HG02973 (cell line): ENCODE measurements at regions not wholly inside any gene's neighbourhood (a gene's known extent, or its start where the extent isn't known, plus 50 kb on each side); places are given as distances from the start of the nearest gene placed in this dataset.
"Not testable (repeated sequence)": the region's sequence is repeated elsewhere in the genome, so short reads cannot be mapped to it uniquely, and the experiment has no call there.

Experiments
- ATAC-seq: cut with Tn5 transposase; IDR thresholded peaks from one replicate; pipeline ENCODE4 v1.9.1; 2021; ENCODE audit warnings: moderate library complexity; ENCODE audit not compliant: unreplicated experiment

DNA sequence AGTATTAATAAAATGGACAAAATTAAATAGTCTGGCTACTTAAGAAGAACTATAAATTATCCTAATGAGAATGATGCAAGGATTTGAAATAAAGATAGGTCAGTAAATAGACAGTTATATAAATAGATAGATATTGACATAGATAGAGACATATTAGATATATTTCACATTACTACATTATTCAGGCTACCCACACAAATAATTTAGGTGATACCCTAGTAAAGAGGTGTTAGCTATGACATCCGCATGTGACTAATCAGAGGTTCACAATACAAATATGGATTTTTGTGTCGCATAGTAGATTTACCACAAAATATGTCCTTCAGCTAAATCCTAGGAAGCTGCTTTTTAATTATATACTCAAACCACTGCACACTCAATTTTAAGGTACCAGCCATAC, 729.0 kb upstream of the ANO3 start:
- no peak for ATAC-seq

DNA sequence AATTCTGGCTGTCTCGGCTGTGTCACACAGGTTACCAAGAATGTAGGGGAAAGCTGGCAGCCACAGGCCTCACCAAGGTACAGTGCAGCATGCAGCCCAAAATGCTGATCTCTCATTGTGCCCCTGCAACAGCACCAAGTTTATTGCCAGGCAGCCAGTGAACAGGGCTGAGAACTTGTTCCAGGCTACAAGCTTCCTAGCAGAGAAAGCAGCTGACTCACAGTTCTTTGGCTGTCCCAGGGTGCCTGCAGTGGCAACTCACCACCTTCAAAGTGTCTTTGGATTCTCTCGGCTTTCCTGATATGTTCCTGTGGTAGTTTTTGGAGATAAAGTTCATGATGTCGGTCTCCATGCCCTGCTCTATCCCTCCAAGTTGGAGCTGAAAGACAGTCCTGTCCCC, 719.1 kb upstream of the ANO3 start:
- no peak for ATAC-seq

DNA sequence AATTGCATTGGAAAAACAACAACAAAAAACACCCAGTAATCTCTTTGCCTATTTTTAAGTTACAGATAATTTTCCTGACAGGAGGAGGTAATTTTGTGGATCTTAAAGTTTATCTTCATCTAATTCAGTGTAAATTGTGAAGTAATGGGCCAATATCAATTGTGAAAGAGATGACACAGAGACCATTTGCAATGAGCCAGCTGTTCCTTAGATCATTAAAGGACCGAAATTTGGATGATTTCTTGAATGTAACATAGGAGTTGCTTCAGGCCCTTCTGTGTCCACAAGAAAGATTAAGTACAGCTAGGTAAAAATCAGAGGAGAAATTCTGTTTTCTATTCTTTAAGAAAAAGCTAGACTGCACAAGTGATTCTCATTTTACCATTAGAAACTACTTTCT, 718.5 kb upstream of the ANO3 start:
- no peak for ATAC-seq

DNA sequence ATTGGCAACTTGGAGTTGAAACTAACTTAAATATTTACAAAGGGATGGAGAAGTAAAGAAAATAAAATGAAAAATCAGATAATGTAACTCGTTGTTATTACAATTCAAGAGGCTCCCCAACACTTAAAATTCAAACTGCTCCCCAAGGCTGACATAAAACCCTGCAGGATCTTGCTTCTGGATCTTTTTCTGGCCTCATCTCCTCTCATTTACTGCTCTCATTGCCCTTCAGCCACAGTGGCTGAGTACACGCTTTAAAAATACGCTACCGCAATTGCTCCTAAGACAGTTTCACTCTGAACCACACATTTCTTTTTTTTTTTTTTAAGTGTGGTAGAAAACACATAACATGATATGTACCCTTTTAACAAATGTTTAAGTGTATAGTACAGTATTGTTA, 718.1 kb upstream of the ANO3 start:
- ATAC-seq: no peak

DNA sequence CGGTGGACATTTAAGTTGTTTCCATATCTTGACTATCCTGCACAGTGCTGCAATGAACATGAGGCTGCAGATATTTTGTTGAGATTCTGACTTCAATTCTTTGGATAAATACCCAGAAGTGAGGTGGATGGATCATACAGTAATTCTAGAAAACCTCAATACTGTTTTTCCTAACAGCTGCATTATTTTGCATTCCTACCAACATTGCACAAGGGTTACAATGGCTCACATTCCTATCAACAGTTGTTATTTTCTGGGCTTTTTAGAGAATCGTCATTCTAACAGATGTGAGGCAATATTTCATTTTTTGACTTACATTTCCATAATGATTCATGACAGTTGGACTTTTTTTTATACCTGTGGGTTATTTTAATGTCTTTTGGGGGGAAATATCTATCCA, 716.9 kb upstream of the ANO3 start:
- ATAC-seq: no peak

DNA sequence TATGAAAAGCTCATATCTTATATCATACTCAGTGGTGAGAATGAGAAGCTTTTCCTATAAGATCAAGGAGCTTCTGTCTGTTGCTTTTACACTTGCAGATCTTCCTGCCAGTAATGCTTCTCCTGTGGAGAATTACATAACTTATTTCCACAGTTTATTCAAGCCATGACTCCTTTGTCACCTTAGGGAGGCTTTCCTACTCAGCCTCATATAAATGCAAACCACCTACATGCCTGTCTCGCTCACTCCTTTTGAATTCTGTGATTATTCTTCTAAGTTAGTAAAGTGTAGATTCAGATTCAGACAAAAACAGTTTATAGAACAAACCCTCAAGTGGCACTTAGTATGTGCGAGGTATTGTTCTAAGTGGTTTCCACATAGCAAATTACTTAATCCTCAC, 716.1 kb upstream of the ANO3 start:
- no peak for ATAC-seq

DNA sequence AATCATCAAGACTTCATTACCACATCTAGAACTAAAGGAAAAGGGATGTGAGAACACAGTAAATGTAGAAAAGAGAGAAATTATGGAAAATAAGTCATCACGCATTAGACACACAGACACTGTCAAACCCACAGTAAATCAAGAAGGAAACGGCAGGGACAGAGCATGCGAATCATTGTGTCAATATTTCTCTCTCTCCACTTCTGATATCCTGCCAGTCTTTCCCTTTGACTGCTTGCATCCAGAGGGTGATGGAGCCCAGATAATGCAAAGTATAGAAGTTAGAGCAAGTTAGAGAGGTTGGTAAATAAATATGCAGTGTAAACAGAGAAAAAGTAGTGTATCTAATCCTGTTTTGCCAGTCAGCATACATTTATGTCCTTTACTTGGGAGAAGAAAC, 706.8 kb upstream of the ANO3 start:
- ATAC-seq: no peak

DNA sequence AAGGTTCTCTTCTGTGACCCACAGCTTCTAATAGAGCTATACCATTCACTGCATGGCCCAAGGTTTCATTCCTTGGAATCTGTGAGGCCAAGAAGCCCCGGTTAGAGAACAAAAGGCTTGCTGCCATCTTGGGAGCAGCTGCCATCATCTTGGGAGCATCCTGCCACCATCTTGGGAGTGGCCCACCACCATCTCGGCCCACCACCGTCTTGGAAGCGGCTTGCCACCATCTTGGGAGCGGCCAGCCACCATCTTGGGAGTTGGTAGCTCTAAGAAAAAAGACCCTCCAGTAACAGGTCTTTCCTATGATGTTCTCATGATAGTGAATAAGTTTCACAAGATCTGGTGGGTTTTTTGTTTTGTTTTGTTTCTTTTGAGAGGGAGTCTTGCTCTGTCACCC, 703.9 kb upstream of the ANO3 start:
- ATAC-seq: no peak

DNA sequence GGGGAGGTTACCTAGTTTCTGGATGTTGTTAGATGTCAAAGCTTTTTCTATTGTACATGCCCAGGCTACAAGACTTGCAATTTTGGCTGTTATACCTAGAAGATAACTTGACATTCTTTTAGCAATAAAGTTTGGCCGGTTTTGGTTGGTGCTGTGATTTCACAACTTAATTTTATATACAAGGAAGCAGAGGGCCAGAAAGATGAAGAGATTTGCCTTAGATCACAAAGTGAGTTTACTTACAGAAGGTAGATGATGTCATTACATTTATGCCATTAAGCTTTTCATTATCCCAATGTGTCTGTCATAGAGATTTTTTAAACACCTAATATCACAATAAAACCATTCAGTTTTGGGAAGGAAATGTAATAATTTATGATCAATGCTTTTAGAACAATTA, 698.7 kb upstream of the ANO3 start:
- ATAC-seq: no peak

DNA sequence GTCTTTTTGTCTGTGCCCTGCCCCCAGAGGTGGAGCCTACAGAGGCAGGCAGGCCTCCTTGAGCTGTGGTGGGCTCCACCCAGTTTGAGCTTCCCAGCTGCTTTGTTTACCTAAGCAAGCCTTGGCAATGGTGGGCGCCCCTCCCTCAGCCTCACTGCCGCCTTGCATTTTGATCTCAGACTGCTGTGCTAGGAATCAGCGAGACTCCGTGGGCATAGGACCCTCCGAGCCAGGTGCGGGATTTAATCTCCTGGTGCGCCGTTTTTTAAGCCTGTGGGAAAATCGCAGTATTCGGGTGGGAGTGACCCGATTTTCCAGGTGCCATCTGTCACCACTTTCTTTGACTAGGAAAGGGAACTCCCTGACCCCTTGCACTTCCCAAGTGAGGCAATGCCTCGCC, 682.7 kb upstream of the ANO3 start:
- not testable (repeated sequence) for ATAC-seq

DNA sequence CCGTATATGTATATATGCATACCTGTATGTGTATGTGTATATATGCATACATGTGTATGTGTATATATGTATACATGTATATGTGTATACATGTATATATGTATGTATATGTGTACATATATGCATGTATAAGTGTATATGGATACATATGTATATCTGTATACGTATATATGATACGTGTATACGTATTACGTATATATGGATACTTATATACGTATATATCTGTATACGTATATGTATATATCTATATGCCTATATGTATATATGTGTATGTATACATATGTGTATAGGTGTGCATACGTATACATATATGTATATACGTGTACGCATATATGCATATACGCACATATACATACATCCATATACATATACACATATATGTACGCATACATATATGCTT, 681.6 kb upstream of the ANO3 start:
- no peak for ATAC-seq

DNA sequence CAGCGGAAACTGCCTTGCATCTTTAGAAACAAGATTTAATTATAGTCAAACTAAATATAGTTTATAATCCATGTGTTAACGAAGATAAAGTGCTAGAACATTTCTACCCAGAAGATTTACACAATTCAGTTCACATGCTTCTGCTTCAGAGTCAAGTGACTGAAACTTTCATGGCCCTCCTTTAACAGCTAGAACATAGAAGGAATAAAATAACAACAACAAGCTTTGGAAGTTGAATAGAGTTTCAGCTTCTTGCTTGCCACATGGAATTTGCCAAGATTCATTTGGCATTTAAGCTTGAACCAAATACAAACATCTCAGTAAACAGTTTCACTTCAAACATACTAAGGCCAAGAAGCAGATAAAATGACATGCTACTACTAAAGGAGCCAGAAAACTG, 676.3 kb upstream of the ANO3 start:
- ATAC-seq: no peak

DNA sequence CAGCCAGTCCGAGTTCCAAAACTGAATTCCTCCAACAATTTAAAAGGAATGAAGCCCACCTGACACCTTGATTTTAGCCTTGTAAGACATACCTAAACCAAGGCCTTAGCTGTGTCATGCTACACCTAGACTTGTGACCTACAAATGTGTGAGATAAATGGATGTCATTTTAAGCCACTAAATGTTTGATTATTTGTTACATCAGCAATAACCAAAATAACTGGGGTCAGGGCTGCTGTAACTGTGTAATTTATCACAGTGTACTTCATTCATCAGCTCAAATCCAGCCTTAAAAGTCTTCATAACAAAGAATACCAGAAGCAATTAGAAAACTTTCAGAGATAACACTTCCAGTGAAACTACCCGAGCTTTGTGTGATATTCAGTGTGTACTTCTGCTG, 673.0 kb upstream of the ANO3 start:
- ATAC-seq: no peak

DNA sequence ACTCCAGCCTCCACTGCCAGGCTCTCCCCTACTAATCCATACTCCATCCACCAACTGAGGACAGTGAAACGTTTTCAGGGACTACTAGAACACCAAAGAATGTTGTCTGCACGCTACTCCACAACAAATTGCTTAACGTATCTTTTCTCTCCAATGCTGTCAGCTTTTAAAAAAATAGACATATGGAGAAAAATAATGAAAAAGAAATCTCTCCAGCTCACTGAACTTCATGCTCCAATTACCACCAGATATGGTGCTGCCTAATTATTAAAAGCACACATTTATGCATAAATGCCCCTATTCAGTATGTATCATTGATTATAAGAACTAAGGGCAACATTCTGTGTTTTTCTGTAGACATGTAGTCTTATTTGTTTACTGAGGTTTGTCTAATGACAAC, 672.2 kb upstream of the ANO3 start:
- no peak for ATAC-seq

DNA sequence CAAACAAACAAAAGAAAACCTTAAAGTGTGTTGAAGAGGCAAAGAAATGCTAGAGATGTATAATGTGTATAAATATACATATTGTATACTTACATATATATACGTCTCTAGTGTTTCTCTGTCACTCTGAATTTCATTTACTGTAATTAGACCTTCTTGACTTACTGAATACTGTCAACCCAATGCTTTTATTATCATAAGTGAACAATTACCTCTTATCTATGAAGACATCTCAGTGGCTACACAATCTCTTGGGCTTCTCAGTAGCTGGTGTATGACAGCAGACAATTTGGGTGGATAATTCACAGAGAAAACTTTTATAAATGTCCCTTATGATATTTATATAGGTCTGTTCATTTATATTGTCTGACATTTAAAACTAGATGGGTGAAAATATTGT, 664.1 kb upstream of the ANO3 start:
- ATAC-seq: no peak

DNA sequence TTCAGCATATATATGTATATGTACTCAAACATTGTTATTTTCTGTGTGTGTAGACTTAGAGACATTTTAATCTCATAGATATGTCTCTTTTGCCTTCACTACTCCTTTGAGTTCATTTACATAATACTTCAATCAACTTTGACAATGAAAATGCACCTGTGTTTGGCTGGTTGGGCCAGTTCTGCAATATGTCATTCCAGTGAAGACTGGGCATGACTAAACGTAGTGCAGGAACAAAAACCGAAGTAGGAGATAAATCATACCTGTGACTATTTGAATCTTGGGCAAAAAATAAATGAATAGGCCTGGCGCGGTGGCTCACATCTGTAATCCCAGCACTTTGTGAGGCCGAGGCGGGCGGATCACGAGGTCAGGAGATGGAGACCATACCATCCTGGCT, 640.0 kb upstream of the ANO3 start:
- no peak for ATAC-seq

DNA sequence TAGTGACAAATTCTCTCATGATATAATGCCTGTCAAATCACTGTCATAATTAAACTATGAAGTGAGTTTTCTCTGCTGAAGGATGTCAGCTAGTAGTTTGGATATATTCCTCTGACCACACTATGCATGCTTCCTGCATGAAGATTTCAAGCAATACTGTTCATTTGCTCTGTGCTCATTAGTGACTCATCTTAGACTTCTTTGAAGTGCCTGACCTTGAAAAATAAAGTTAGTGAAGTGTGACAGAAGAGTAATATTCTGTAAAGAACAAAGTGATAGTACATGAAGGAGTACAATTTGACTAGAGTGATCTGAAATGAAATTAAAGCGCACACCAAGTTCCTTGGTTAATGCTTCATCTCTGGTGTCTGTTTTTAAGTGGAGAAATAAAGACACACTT, 629.5 kb upstream of the ANO3 start:
- ATAC-seq: no peak

DNA sequence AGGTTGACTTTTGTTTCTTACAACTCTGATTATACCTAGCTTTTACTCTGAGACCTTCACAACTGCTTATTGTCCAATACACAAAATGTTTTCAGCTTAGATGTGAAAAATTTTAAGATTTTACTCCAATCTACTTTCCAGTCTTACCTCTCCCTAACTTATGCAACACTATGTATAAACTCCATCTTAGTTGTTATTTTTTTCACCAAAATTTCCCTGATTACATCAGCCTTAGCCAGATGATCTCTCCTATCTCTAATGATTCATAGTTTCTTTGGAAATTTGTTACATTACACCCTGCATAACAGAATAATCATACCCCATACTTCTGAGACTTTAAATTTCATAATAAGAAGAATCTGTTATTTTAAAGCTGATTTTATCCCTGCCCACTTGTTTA, 621.0 kb upstream of the ANO3 start:
- ATAC-seq: no peak

DNA sequence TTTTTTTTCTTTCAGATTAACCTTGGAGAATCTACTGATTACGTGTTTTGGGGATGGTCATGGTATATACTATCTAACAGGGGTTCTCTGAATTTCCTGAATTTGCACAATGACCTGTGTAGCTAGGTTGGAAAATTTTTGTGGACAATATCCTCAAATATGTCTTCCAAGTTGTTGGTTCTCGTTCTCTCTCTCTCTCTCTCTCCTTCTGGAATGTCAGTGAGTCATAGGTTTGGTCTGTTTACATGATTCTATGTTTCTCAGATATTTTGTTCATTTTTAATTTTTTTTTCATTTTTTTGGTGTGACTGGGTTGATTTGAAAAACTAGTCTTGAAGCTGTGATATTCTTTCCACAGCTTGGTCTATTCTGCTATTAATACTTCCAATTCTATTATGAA, 604.0 kb upstream of the ANO3 start:
- no peak for ATAC-seq

DNA sequence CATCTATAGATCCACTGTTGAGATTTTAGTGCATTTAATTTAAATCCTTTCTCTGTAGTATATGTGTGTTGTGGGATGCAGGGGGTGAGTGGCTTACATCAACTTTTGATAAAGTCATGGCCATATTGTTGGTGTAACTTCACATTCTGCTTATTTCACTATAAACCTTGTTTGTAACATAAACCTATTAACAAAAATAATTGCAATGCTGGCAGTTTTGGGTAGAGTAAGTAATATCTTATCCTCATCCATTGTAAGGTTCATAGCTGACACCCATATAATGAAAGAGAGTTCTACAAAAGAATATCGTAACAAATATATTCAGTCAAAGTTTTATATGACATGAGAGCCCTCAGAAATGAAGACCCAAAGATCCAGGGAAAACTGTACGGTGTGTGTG, 601.7 kb upstream of the ANO3 start:
- no peak for ATAC-seq

DNA sequence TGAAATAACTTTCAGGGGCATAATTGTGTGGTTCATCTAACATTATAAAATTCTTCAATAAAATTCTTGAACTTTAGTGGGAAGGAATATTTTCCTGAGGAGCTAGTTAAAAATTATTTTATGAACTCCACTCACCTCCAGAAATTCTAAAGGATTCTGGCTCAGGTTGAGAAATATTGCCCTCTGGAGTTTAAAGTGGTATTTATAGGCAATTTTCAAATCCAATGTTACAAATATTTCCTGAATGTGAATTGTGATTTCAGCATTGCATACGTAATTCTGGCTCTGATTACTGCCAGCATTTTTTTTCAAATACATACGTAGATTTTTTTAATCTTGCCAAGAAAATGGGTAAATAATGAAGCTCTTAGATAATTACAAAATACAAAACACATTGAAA, 598.2 kb upstream of the ANO3 start:
- no peak for ATAC-seq

DNA sequence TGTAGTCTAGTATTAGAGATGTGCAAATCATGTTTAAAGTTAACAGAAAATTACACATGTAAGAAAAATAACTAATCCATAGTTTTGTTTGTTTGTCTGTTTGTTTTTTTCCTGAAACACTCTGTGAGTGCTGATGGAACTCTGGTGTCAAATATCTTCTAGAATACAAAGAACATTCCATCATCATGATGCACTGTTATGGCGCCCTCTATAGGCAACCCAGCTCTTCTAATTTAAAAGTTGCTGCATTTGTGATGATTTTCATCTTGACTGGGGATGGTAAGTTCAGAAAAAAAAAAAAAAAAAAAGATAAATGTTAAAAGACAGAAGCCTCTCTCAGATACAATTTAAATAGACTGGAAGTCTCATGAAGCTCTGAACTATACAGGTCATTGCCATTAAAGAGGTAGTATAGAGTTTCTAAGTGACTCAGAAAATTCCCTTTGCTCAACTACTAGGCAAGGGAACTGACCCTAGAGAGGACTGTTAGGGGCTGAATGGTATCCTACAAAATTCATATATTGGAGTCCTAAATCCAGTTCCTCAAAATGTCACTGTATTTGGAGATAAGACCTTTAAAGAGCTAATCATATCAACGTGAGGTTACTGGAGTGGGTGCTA, 597.2 kb upstream of the ANO3 start:
- no peak for ATAC-seq

DNA sequence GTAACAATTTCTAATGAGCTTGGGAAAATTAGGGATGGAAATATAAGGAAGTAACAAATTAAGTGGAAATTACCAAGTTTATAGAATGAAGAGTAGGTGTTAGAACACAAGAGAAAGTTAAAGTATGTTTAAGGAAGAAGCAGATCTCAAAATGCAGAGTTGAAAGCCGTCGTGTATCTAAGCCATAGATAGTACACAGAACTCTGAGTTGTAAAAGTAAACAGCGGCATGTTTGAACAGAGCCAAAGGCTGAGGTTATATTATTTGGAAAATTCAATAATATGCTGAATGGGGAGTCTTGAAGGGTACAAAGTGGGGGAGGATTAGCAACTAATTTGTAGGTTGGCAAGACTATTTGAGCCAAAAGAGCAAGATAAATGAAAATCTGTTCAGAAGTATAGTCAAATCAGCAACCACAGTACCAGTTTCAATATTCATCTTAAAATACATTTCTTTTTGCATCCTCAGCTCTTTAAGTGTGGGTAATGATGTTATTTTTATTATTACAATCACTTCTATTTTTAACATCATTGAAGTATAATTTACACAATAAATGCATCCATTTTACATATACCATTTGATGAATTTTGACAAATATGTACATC, 594.8 kb upstream of the ANO3 start:
- no peak for ATAC-seq
